ENCODE measurements at regions not wholly inside any gene's neighbourhood (a gene's known extent, or its start where the extent isn't known, plus 50 kb on each side); places are given as distances from the start of the nearest gene placed in this dataset.

DNA sequence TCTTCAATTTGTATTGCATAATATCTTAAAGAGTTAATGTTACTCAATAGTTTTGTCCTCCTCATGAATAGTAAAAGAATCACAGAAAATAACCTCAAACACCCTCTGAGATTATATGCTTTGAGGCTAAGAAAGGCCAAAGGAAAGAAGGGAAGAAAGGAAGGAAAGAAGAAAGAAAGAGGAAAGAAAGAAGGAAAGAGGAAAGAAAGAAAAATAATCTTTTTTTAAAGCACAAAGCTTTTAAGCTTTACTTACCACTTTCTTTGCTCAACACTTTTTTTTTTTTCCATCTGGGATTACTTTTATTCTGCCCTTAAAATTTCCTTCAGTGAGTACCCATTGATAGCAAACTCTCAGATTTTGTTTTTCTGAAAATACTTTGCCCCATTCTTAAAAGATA is 369.1 kb downstream of the FGF9 start:
- POLR2A ChIA-PET, result no interaction called here
- RAD21 ChIA-PET (ENCODE audit: low non-redundant PET in 1 of 2, low total read pairs in 2 of 2, uncharacterized antibody in 2 of 2, unreplicated experiment in 2 of 2), result no interaction called here

More for the DNA sequence above, 369.1 kb downstream of the FGF9 start:
- Histone ChIP-seq H3K79me2 (ENCODE audit: insufficient read depth, low read length) (no peaks in the 10 kb centered on the region), H3K27ac (ENCODE audit: low read depth, low read length) (no peak overlapping the region), H3K4me2 (ENCODE audit: low read length) (no peak overlapping the region), H3K4me3 (replicated peaks in 1 of 2; ENCODE audit: low read depth in 1 of 2, low read length in 2 of 2) (no peak overlapping the region), H3K9me2 (ENCODE audit: insufficient read depth) (no peaks in the 10 kb centered on the region), H2AFZ (ENCODE audit: low read depth, low read length, poor library complexity, severe bottlenecking) (no peak overlapping the region), H3K4me1 (ENCODE audit: control insufficient read depth in 1 of 2, insufficient read depth in 2 of 2, low read length in 2 of 2) (no peaks in the 10 kb centered on the region), H3K27me3 (ENCODE audit: insufficient read depth, low read length) (no peaks in the 10 kb centered on the region), H3K9ac (ENCODE audit: low read length) (no peak overlapping the region), H3K9me3 (ENCODE audit: control insufficient read depth in 1 of 2, insufficient read depth in 1 of 2, low read depth in 1 of 2, low read length in 2 of 2) (no peaks in the 10 kb centered on the region), H3K36me3 (ENCODE audit: control insufficient read depth in 1 of 2, insufficient read depth in 2 of 2, low read length in 2 of 2) (no peaks in the 10 kb centered on the region), H4K20me1 (ENCODE audit: insufficient read depth) (no peaks in the 10 kb centered on the region)
- intact Hi-C loops (cut with micrococcal nuclease), result loop anchor here (10.0 kb wide), 1 partner anchor 405 kb away; no protein-coding TSS in a partner anchor
- CTCF ChIA-PET, result no interaction called here
- TF ChIP-seq ZNF274 (IDR thresholded peaks at IDR 0.05; ENCODE audit: low read depth, low read length), result no peak
- TF ChIP-seq SRF (IDR thresholded peaks at IDR 0.05; ENCODE audit: low read depth), result no peak
- no peak for TF ChIP-seq POLR2A (IDR thresholded peaks at IDR 0.05; ENCODE audit: borderline replicate concordance, extremely low read depth, insufficient read depth, insufficient read length)
- no peak for TF ChIP-seq POLR2AphosphoS5 (IDR thresholded peaks at IDR 0.05; ENCODE audit: low read depth, low read length)
- TF ChIP-seq ZFX (IDR thresholded peaks at IDR 0.05), result no peak
- TF ChIP-seq EZH2phosphoT487 (IDR thresholded peaks at IDR 0.05; ENCODE audit: borderline replicate concordance), result no peak
- TF ChIP-seq CEBPB (IDR thresholded peaks at IDR 0.05; ENCODE audit: low read depth), result no peak
- no peak for TF ChIP-seq ELF1 (IDR thresholded peaks at IDR 0.05; ENCODE audit: borderline replicate concordance, low read depth)
- TF ChIP-seq MAX (IDR thresholded peaks at IDR 0.05), result no peak
- no peak for TF ChIP-seq YY1 (IDR thresholded peaks at IDR 0.05; ENCODE audit: extremely low read depth, insufficient replicate concordance, low read depth, low read length)
- no peak for TF ChIP-seq CTCF (IDR thresholded peaks at IDR 0.05 in 2 of 3, conservative IDR thresholded peaks at IDR 0.05 in 1 of 3; ENCODE audit: borderline replicate concordance in 1 of 3, insufficient read depth in 1 of 3, low read depth in 2 of 3, low read length in 2 of 3)
- TF ChIP-seq SIN3A (IDR thresholded peaks at IDR 0.05; ENCODE audit: low read depth), result no peak
- TF ChIP-seq, protein P1, sequence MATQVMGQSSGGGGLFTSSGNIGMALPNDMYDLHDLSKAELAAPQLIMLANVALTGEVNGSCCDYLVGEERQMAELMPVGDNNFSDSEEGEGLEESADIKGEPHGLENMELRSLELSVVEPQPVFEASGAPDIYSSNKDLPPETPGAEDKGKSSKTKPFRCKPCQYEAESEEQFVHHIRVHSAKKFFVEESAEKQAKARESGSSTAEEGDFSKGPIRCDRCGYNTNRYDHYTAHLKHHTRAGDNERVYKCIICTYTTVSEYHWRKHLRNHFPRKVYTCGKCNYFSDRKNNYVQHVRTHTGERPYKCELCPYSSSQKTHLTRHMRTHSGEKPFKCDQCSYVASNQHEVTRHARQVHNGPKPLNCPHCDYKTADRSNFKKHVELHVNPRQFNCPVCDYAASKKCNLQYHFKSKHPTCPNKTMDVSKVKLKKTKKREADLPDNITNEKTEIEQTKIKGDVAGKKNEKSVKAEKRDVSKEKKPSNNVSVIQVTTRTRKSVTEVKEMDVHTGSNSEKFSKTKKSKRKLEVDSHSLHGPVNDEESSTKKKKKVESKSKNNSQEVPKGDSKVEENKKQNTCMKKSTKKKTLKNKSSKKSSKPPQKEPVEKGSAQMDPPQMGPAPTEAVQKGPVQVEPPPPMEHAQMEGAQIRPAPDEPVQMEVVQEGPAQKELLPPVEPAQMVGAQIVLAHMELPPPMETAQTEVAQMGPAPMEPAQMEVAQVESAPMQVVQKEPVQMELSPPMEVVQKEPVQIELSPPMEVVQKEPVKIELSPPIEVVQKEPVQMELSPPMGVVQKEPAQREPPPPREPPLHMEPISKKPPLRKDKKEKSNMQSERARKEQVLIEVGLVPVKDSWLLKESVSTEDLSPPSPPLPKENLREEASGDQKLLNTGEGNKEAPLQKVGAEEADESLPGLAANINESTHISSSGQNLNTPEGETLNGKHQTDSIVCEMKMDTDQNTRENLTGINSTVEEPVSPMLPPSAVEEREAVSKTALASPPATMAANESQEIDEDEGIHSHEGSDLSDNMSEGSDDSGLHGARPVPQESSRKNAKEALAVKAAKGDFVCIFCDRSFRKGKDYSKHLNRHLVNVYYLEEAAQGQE (IDR thresholded peaks at IDR 0.05; ENCODE audit: low read depth), result no peak
- TF ChIP-seq CBX3 (IDR thresholded peaks at IDR 0.05; ENCODE audit: low read depth), result no peak
- TF ChIP-seq, protein P2, sequence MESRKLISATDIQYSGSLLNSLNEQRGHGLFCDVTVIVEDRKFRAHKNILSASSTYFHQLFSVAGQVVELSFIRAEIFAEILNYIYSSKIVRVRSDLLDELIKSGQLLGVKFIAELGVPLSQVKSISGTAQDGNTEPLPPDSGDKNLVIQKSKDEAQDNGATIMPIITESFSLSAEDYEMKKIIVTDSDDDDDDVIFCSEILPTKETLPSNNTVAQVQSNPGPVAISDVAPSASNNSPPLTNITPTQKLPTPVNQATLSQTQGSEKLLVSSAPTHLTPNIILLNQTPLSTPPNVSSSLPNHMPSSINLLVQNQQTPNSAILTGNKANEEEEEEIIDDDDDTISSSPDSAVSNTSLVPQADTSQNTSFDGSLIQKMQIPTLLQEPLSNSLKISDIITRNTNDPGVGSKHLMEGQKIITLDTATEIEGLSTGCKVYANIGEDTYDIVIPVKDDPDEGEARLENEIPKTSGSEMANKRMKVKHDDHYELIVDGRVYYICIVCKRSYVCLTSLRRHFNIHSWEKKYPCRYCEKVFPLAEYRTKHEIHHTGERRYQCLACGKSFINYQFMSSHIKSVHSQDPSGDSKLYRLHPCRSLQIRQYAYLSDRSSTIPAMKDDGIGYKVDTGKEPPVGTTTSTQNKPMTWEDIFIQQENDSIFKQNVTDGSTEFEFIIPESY (IDR thresholded peaks at IDR 0.05; ENCODE audit: extremely low read depth, insufficient replicate concordance, low read length), result no peak
- no peak for TF ChIP-seq FOSL1 (IDR thresholded peaks at IDR 0.05; ENCODE audit: low read depth)
- ATAC-seq (no peak), DNase-seq (ENCODE audit: low read depth, low spot score) (no peak)
- no TSS peak for BruUV-seq (replicated peaks)

All from HCT116 (cell line).